Mucosa of rectum (tissue), 2 donors: ENCODE measurements at regions not wholly inside any gene's neighbourhood (a gene's known extent, or its start where the extent isn't known, plus 50 kb on each side); places are given as distances from the start of the nearest gene placed in this dataset.

ENCODE experiments used
- H3K27ac ChIP-seq, 2 donors: one replicate each; pipeline ENCODE4 v1.7.0; 2013; ENCODE audit warnings: inconsistent platforms in 2 of 2, low read depth in 2 of 2, low read length in 2 of 2
- H3K27me3 ChIP-seq, 2 donors: one replicate each; pipeline ENCODE4 v1.7.0; 2013; ENCODE audit warnings: low read length in 2 of 2; ENCODE audit not compliant: control insufficient read depth in 2 of 2, insufficient read depth in 2 of 2
- H3K36me3 ChIP-seq, 2 donors: one replicate each; pipeline ENCODE4 v1.7.0; 2013; ENCODE audit warnings: low read length in 2 of 2; ENCODE audit not compliant: control insufficient read depth in 2 of 2, insufficient read depth in 2 of 2
- H3K4me1 ChIP-seq, 2 donors: one replicate each; pipeline ENCODE4 v1.7.0; 2013; ENCODE audit warnings: low read length in 2 of 2, mild to moderate bottlenecking in 1 of 2; ENCODE audit not compliant: control insufficient read depth in 2 of 2, insufficient read depth in 2 of 2
- H3K4me3 ChIP-seq, 2 donors: one replicate each; pipeline ENCODE4 v1.7.0; 2013; ENCODE audit warnings: low read length in 2 of 2
- H3K9ac ChIP-seq, 2 donors: one replicate each; pipeline ENCODE4 v1.7.0; 2013; ENCODE audit warnings: low read length in 2 of 2, low read depth in 1 of 2, mild to moderate bottlenecking in 1 of 2
- H3K9me3 ChIP-seq, 2 donors: one replicate each; pipeline ENCODE4 v1.7.0; 2013; ENCODE audit warnings: low read length in 2 of 2; ENCODE audit not compliant: control insufficient read depth in 2 of 2
- donor health status: healthy.
- donor health status: Normal muscosa, but diverticular disease.

DNA sequence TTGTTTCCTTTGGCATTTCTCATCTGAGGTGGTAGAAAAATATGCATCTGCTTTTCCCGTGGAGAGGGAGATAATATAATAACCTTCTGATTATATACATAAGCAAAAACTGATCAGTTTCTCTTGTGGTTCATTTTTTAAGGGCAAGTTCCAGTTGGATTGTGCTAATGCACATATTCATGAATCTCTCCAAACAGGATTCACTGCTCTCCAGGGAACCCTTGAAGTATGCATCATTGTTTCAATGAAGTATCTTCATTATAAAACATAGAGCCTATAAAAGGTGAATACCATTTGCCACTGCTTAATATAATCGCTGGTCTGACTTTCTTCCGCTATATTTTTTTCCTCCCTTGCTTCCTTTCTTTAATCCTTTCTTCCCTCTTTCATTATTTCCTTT lies 384.7 kb downstream of the FIGN start:
- Histone ChIP-seq H3K36me3 (no peaks in the 10 kb centered on the region), H3K4me1 (peaks cover 0 to 16% of the 10 kb centered on the region in 2 donors), H3K27ac (no peak overlapping the region), H3K27me3 (no peaks in the 10 kb centered on the region), H3K9ac (no peak overlapping the region), H3K4me3 (no peak overlapping the region), H3K9me3 (no peaks in the 10 kb centered on the region)

DNA sequence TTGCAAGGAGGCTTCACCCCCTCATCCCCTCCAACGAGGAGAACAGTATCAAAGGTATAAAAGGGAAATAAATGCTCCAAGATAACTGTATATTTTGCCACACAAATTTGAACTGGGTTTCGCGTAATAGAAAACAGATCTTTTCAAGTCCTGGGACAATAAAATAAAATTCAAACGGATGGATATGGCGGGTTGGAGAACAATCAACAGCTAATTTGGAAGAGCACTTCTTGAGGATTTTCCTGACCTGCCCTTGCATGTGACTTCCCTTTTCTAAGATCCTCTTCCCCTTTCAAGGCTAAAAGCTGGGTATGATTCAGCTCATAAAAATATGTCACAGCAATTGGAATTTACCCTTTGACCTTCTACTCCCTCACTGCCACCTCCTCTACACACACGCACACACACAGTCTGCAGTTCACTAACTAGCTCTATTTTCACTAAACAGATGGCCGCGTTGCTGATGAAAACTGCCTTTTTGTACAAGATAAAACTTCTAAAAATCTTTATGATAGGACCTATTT lies 386.9 kb downstream of the FIGN start:
- Histone ChIP-seq H3K4me1 (peaks cover 0 to 16% of the 10 kb centered on the region in 2 donors), H3K27ac (peak overlapping the region; percentile 45 to 58), H3K36me3 (no peaks in the 10 kb centered on the region), H3K9ac (no peak overlapping the region), H3K27me3 (no peaks in the 10 kb centered on the region), H3K4me3 (peak overlapping the region; percentile 55 to 58), H3K9me3 (no peaks in the 10 kb centered on the region)

DNA sequence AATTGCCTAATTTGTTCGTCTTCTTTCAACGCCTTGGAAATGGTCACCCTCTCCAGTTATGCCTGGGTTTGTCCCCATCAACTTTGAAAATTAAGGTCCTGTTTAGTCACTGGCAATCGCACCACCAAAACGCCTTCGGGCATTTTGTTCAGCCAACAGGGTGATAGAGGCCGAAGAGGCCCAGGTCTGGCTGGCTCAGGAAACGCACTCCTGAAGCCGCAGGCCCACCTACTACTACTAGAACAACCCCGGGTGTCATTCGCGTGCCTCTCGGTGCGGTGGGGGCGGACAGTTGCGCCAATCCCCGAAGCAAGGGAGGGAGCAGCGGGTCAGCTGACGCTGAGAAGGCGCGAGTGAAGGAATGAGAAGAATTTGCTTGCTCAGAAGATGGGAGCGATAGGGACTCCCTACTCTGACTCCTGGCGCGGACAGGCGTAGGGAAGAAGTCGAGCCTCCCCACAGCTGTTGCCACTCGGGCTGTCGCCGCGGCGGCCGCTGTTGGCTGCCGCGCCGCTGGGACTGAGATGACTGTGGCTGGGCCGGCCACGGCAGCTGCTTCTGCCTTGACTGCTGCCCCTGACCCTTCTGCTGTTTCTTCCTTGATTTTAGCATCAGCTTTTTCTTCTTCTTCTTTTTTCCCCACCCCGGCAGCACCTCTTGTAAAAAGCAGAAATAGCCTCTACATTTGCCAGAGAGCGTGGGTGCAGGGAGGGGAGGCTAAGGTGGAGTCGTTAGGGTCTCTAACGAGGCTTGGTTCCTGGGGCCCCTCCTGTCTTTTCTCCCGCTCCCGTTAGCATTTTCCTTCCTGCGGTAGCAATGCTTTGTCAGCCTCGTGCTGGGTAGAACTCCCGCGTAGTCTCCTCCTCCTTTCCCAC lies 387.6 kb downstream of the FIGN start:
- Histone ChIP-seq H3K36me3 (no peaks in the 10 kb centered on the region), H3K9ac (peak overlapping the region in 1 of 2 donors; percentile 18), H3K27me3 (no peaks in the 10 kb centered on the region), H3K27ac (peak overlapping the region; percentile 45 to 58), H3K4me1 (peaks cover 0 to 16% of the 10 kb centered on the region in 2 donors), H3K9me3 (no peaks in the 10 kb centered on the region), H3K4me3 (peak overlapping the region; percentile 55 to 58)

DNA sequence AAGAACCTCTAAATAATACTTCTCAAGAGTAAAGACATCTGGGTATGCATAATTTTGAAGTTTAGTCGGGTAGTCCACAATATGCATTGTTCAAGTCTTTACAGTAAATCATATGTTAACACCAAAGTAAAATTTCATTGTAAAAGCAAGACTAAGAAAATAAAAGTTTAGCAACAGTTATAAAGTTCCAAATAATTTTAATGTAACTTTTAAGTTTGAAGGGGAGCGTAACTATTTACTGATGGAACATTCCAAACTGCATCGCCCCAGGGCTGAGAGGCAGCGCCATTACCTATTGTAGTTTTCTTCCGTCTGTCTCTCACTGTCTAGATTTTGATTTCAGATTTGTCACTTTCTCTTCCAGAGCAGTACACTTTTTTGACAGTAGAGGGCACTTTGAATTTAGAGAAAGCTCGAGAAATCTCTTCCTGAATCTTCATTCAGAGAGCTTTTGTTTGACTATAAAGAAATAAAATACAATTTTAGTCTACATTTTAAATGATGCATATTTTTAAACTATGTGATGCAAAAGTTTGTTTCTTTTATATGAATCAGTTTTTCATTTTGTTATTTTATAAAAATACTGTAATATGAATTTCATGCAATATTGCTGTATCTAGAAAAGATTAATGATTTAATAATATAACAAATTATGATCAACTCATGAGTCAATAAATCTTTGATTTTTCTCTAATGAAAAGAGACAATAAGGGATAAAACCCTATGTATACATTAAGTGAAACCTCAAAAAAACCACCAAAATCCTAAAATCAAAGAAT lies 389.8 kb downstream of the FIGN start:
- no peak overlapping the region for H3K27ac ChIP-seq
- no peak overlapping the region for H3K9ac ChIP-seq
- H3K27me3 ChIP-seq: no peaks in the 10 kb centered on the region
- peaks cover 0 to 16% of the 10 kb centered on the region in 2 donors for H3K4me1 ChIP-seq
- no peaks in the 10 kb centered on the region for H3K9me3 ChIP-seq
- H3K36me3 ChIP-seq: no peaks in the 10 kb centered on the region
- H3K4me3 ChIP-seq: no peak overlapping the region

DNA sequence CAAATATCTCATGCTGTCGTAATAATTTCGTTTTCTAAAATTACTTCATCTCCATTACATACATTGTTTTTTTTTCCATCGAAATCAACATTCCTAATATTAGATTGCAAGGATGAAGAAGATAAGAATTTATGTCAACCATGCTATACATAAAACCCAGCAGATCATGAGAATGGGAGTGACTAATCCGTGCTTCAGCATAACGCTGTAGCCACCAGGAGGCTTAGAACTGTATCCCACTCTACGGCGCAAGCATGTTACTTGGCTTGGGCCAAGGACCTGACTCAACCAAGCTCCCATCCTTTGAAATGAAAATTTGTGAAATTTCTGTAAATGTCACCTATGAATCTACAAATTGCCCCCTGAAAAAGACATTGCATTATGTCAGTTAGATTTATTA lies 392.5 kb downstream of the FIGN start:
- Histone ChIP-seq H3K27ac (no peak overlapping the region), H3K27me3 (no peaks in the 10 kb centered on the region), H3K4me3 (no peak overlapping the region), H3K4me1 (peaks cover 0 to 7% of the 10 kb centered on the region in 2 donors), H3K36me3 (no peaks in the 10 kb centered on the region), H3K9ac (no peak overlapping the region), H3K9me3 (no peaks in the 10 kb centered on the region)

DNA sequence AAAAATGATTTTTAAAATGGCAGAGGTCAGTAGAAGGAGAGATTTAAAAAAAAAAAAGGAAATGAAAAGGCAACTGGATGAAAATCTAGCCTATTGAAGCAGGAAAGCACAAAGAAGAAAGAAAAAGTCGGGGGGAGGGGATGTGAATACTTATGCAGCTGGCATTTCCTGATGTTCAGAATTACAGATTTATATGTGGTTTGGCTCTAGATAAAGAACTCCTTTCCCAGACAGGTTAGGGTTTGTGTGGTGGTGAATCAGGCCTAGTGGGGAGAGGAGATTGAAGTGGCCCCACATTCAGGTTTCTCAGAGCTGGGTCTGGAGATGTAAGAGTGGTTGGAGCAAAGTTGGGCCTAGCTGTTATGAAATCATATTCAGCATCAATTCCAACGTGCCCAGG lies 394.4 kb downstream of the FIGN start:
- no peaks in the 10 kb centered on the region for H3K27me3 ChIP-seq
- H3K4me3 ChIP-seq: no peak overlapping the region
- no peaks in the 10 kb centered on the region for H3K4me1 ChIP-seq
- no peak overlapping the region for H3K27ac ChIP-seq
- H3K36me3 ChIP-seq: no peaks in the 10 kb centered on the region
- no peak overlapping the region for H3K9ac ChIP-seq
- no peaks in the 10 kb centered on the region for H3K9me3 ChIP-seq

DNA sequence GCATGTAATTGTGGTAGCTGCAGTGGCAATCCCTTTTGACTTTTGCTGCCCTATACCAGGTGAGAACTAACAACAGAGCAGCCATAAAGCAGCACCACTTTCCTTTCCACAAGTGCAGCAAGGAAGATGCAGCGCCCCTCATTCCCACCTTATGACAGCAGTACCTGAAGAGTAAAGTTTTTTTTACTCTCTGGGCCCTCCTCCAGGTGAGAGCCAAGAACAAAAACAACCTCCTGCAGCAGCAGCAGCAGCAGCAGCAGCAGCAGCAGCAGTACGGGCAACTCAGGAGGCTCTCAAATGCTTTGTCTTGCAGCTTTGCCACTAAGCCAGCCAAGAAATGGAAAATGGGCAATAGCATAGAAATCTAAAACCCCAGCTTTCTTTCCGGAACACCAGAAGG lies 397.5 kb downstream of the FIGN start:
- no peaks in the 10 kb centered on the region for H3K9me3 ChIP-seq
- H3K27me3 ChIP-seq: no peaks in the 10 kb centered on the region
- H3K9ac ChIP-seq: no peak overlapping the region
- H3K27ac ChIP-seq: no peak overlapping the region
- no peaks in the 10 kb centered on the region for H3K4me1 ChIP-seq
- no peaks in the 10 kb centered on the region for H3K36me3 ChIP-seq
- no peak overlapping the region for H3K4me3 ChIP-seq

DNA sequence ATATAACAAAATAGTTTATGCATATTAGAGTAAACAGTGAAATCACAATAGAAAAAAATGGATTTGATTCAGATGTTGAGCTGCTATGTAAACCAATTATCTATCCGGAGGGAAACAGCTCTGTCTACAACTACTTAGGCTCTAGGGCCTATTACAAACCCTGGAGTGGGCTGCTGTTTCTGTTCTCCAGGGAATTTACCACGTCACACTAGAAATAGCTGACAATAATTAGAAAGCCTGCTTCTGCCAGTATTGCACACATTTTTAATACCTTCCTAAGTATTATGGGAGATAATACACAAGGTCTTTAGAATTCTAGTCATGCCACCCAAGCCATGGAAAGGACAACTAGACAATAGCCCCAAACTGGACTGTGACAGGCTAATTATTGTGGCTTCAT lies 411.1 kb downstream of the FIGN start:
- H3K36me3 ChIP-seq: no peaks in the 10 kb centered on the region
- H3K27ac ChIP-seq: no peak overlapping the region
- no peak overlapping the region for H3K9ac ChIP-seq
- no peaks in the 10 kb centered on the region for H3K4me1 ChIP-seq
- no peaks in the 10 kb centered on the region for H3K9me3 ChIP-seq
- H3K4me3 ChIP-seq: no peak overlapping the region
- H3K27me3 ChIP-seq: no peaks in the 10 kb centered on the region

DNA sequence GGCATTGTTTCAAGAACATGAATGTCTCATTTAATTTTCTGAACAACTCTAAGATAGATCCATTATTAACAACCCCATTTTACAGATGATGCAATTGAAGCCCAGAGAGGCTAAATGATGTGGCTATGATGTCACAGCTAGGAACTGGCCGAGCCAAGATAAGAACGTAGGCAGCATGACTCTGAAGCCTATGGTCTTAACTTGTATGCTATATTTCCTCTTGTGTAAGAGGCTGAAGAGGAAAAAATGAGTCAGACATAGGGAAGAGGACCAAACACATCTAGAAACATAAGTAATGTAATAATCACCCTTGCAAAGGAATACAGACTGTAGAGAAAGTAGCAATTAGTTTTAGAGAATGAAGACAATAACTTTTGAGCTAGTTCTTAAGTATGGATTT lies 416.8 kb downstream of the FIGN start:
- Histone ChIP-seq H3K27me3 (no peaks in the 10 kb centered on the region), H3K27ac (no peak overlapping the region), H3K4me3 (no peak overlapping the region), H3K4me1 (no peaks in the 10 kb centered on the region), H3K36me3 (no peaks in the 10 kb centered on the region), H3K9ac (no peak overlapping the region), H3K9me3 (no peaks in the 10 kb centered on the region)

DNA sequence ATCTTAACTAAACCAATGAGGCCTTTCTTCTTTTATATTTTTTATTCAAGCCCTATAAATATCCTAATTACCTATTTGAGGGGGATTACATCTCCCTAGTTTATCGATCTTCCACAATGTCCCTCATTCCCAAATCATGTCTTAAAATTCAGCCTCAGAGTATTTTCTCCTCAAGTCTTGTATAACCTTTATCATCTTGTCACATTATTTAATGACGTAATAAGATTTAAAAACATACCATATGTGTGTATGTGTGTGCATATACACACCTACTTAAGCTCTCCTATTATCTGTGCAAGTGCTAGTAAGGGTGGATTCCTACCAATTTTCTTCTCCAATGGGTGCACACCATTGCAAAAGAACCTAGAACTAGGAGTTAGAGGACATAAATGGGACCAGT lies 421.1 kb downstream of the FIGN start:
- H3K27me3 ChIP-seq: no peaks in the 10 kb centered on the region
- H3K36me3 ChIP-seq: no peaks in the 10 kb centered on the region
- H3K4me1 ChIP-seq: no peaks in the 10 kb centered on the region
- H3K27ac ChIP-seq: no peak overlapping the region
- H3K9ac ChIP-seq: no peak overlapping the region
- no peak overlapping the region for H3K4me3 ChIP-seq
- no peaks in the 10 kb centered on the region for H3K9me3 ChIP-seq
